ENCODE measurements at regions not wholly inside any gene's neighbourhood (a gene's known extent, or its start where the extent isn't known, plus 50 kb on each side); places are given as distances from the start of the nearest gene placed in this dataset.

DNA sequence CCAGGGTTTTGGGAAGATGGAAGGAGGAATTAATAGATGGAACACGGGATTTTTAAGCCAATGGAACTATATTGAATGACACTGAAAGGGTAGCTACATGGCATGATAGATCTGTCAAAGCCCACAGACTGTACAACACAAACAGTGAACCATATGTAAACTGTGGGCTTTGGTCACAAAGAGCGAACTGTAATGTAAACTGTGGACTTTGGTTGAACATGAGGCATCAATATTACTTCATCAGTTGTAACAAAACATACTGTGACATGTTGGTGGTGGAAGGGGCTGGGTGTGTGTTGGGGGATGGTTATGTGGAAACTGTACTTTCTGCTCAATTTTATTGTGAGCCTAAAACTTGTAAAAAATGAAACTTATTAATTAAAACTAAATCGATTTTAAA is 210.6 kb upstream of the HMGA2 start:
- no peak for DNase-seq (ENCODE audit: low read depth)
- in situ Hi-C loops (cut with HindIII; ENCODE audit: low pct_unique_long_range_greater_than_20kb, low sequenced_read_pairs), result no loop called here

DNA sequence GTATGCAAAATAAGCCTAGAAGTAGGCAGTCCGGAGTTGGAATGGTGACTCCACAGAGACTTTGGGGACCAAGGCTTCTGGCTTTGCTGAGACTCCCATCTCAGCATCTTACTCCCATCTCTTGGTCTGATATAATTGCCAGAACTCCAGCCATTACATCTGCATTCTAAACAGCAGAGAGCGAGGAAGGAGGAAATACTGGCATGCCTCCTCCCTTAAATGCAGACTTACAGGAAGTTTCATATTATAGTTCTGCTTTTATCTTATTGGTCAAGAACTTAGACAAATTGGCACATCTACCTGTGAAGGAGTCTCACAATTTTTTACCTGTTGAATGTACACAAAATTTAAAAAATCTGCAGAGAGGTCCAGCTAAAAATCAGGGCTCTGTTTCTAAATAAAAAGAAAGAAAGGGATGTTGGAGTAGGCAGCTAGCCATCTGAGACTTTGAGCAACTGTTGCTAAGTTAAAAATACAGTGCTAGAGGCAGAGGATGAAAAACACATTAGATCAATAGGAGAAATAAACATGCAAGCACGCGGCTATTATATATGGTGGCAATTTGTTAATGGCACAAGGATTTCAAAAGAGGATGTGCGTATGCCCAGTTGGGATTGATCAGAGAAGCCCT is 209.9 kb upstream of the HMGA2 start:
- in situ Hi-C loops (cut with HindIII; ENCODE audit: low pct_unique_long_range_greater_than_20kb, low sequenced_read_pairs), result no loop called here
- DNase-seq (ENCODE audit: low read depth), result no peak

DNA sequence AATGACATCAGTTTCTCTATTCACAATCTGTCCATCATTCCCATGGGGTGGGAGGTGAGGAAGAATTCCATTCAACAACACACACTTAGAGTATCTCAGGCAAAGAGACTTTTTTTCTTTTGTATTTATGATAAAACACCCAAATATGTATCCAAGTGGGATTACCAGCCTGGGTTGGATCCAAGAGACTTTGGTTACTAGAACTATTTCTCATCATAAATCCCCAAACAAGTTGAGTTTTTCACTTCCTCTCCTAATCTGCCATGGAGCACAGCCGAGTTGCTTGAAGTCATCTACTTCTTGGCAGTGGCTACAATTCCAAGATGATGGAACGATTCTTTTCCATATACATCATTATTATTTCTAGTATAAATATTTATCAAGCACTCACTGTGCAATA is 209.2 kb upstream of the HMGA2 start:
- in situ Hi-C loops (cut with HindIII; ENCODE audit: low pct_unique_long_range_greater_than_20kb, low sequenced_read_pairs), result no loop called here
- no peak for DNase-seq (ENCODE audit: low read depth)

DNA sequence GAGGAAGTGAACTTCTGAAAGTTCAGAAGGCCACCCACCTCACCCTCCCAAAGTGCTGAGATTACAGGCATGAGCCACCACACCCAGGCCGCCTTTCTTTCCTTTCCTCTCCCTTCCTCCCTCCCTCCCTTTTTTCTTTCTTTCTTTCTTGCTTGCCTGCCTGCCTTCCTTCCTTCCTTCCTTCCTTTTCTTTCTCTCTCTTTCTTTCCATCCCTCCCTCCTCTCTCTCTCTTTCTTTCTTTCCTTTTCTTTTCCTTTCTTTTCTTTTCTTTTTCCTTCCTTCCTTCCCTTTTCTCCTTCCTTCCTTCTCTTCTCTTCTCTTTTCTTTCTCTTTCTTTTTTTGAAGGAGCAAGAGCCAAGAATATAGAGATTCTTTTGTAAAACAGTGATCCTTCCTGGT is 208.3 kb upstream of the HMGA2 start:
- in situ Hi-C loops (cut with HindIII; ENCODE audit: low pct_unique_long_range_greater_than_20kb, low sequenced_read_pairs), result no loop called here
- no peak for DNase-seq (ENCODE audit: low read depth)

DNA sequence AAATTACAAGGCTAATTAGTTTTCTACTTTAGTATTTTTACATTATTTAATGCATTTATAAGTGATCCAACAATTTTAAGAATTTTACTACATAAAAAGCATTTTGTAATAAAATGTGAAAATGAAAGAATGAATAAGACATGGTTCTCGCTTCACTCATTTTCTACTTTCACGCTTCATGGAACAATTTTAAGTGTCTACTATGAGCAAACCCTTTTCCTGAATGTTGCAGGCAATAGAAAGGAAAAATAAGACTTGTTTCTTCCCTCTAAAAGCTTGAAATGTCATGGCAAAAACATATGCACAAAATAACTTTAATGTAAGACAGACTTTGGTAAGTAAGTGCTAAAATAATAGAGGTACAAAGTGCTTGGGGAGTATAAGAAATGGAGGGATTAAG is 205.7 kb upstream of the HMGA2 start:
- no peak for DNase-seq (ENCODE audit: low read depth)
- in situ Hi-C loops (cut with HindIII; ENCODE audit: low pct_unique_long_range_greater_than_20kb, low sequenced_read_pairs), result no loop called here

DNA sequence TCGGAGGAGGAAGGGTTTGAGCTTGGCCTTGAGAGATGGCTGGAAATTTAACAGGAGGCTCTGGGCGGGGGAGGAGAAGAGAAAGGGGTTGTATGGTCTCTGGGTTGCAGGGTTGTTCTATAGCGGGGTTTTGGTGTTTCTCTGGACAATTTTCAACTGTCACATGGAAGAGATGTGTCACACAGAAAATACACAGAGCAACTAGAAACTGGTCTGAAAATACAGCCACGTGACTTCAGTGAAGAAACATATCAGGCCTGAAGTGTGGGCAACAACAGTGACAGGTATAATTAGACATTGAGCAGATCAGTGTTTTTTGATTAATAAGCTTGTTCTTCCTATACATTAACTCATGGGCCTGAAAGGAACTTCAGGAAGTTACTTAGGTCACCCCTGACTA is 205.3 kb upstream of the HMGA2 start:
- in situ Hi-C loops (cut with HindIII; ENCODE audit: low pct_unique_long_range_greater_than_20kb, low sequenced_read_pairs), result no loop called here
- no peak for DNase-seq (ENCODE audit: low read depth)

DNA sequence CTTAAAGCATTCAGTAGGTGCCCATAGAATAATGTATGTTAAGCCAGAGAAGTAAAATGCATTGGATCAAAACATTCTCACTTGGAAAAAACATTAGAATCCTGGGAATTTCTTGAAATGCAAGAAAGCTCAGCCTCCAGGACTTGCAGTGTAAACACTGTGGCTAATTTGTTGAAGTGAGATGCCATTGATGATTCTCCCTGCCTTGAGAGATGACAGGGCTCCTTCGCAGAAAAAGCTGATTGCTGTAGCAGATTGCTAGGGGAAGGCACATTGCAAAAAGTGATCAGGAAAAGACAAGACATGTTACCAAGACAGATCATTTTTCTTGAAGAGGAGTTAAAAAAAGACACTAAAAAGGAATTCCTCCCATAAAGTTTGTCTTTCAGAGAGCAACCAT is 204.2 kb upstream of the HMGA2 start:
- in situ Hi-C loops (cut with HindIII; ENCODE audit: low pct_unique_long_range_greater_than_20kb, low sequenced_read_pairs), result no loop called here
- no peak for DNase-seq (ENCODE audit: low read depth)

DNA sequence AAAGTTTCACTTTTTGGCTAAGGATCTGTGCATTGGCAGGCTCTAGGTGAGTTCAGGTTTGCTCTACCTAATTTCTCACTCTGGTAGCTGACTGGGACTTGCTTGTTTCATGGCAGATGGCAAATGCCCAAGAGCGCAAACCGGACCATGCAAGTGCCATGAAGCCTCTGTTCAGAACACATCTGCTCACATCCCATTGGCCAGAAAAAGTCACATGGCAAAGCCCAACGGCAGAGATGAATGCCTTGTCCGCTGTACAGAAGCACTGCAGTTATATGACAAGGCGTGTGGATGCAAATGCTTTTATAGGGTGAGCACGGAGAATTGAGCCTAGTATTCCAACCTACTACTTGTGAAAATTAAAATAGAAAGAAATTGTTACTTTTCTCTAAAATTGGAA is 202.2 kb upstream of the HMGA2 start:
- DNase-seq (ENCODE audit: low read depth), result no peak
- in situ Hi-C loops (cut with HindIII; ENCODE audit: low pct_unique_long_range_greater_than_20kb, low sequenced_read_pairs), result no loop called here

DNA sequence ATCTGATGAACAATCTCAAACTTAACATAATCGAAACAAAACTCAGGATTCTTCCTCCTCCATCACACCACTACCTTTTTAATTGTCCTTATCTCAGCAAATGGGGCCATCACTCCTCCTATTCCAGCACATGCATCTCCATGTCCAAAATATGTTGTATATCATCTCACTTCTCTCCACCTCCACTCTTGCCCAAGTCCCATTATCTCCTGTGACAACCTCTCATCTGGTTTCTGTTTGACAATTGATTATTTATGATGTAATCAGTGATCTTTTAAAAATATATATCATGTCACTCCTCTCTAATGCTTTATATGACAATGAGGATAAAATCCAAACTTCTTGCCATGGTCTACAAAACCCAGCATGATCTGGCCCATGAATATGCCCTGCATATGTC is 200.8 kb upstream of the HMGA2 start:
- in situ Hi-C loops (cut with HindIII; ENCODE audit: low pct_unique_long_range_greater_than_20kb, low sequenced_read_pairs), result no loop called here

DNA sequence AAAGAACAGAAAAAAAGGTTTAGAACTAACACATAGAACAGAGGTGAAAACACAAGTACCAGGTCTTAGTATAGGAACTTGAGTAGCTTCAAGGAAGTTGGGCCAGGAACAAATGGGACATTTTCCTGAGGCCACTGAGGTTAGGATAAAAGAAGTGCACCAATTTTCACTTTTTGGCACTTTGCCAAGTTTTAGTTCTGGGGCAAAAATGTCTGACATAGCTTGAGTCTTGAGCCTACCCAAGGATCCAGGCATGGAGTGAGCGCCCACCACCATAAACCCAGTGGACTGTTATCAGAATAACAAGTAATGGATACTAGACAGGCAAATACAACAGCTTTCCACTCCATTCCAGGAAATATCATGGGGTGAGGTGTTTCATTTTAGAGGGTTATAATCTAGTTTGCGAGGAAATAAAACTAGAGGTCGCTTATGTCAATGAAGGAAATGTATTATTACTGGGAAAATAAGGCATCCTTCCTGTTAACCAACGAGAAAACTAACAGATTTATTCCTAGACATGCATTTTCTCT is 199.7 kb upstream of the HMGA2 start:
- no peak for DNase-seq (ENCODE audit: low read depth)
- in situ Hi-C loops (cut with HindIII; ENCODE audit: low pct_unique_long_range_greater_than_20kb, low sequenced_read_pairs), result no loop called here

More for the DNA sequence above, 200.8 kb upstream of the HMGA2 start:
- no peak for DNase-seq (ENCODE audit: low read depth)

DNA sequence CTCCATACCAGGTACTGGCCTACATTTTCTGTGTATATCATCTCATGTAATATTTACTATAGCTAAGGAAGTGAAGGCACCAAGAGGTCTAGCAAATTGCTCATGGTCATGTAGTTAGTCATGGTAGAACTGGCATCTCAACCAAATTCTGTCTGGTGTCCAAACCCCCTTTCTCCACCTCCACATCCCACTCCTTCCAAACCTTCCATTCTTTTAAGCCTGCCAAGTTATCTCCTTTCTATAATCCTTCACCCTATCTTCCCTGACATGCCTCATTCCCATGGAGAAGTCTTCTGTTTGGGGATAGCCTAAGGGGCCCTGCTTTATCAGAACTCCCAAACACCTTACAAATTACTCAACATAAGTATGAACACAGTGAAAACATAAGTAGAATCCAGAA is 196.2 kb upstream of the HMGA2 start:
- no peak for DNase-seq (ENCODE audit: low read depth)

DNA sequence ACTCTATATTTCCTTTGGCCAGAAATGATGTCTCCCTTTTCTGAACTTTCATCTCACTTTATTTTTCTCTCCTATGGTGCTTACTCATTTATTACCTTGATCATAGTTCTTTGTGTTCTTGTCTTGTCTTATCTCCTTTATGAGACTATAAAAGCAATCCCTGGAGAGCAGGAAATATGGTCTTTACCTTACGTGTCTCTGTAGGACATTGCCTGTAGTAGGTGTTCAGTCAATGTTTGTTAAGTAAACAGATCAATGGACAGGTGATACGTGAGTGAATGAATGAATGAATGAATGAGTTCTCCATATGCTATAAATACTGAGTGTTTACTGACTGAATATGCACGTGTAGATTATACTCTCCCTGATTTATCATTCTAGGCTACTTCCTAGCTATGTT is 193.7 kb upstream of the HMGA2 start:
- DNase-seq (ENCODE audit: low read depth), result no peak
- in situ Hi-C loops (cut with HindIII; ENCODE audit: low pct_unique_long_range_greater_than_20kb, low sequenced_read_pairs), result no loop called here

More for the DNA sequence above, 196.2 kb upstream of the HMGA2 start:
- in situ Hi-C loops (cut with HindIII; ENCODE audit: low pct_unique_long_range_greater_than_20kb, low sequenced_read_pairs), result no loop called here

DNA sequence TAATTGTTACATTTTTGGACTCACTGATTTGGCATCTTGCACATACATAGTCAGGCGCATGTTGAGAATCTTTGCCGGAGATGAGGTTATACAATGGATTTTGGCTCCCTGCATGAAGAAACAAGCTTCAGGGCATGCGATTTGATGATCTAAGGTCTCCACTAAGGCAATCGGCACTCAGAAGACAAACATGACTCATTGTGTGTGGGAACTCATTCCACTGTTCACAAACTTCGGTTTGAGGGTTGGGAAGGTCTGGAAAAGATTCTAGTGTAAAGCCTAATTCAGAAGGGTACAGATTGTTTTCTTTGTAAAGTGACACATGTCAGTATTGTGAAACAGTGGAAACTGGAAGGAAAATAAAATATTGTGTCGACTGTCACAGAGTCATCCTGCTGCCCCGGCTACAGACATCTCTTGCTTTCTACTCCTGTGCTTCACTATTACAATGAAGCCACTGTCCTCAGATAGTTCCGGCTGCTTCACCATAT is 192.6 kb upstream of the HMGA2 start:
- in situ Hi-C loops (cut with HindIII; ENCODE audit: low pct_unique_long_range_greater_than_20kb, low sequenced_read_pairs), result no loop called here

DNA sequence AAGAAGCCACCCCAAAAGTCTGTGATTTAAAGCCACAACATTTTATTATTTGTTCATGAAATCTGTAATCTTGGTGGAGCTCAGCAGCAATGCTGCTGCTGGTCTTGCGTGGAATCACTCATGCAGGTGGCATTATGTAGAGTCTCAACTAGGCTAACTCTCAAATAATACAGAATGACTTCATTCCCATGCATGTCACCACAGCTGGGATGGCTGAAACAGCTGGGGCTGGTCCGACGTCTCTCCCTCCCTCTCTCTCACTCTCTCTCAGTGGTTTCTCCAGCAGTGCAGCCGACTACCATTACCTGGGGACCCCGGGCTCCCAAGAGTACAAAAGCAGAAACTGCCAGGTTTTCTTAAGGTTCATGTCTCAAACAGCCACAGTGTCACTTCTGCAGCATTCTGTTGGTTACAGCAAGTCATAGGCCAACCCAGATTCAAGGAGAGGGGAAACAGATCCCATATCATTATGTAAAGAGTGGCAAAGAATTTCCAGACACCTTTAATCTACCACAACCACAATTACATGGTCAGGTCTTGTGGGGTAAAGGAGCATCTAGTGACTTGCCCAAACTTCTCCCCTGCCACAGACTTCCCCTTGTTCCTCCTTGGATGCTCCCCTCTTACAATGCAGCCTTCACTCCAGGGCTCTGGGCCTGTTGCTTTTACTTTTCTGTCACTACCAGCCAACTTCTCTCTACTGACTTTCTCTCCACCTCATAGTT is 192.0 kb upstream of the HMGA2 start:
- no peak for DNase-seq (ENCODE audit: low read depth)
- in situ Hi-C loops (cut with HindIII; ENCODE audit: low pct_unique_long_range_greater_than_20kb, low sequenced_read_pairs), result no loop called here

More for the DNA sequence above, 192.6 kb upstream of the HMGA2 start:
- DNase-seq (ENCODE audit: low read depth), result peak; percentile 99

DNA sequence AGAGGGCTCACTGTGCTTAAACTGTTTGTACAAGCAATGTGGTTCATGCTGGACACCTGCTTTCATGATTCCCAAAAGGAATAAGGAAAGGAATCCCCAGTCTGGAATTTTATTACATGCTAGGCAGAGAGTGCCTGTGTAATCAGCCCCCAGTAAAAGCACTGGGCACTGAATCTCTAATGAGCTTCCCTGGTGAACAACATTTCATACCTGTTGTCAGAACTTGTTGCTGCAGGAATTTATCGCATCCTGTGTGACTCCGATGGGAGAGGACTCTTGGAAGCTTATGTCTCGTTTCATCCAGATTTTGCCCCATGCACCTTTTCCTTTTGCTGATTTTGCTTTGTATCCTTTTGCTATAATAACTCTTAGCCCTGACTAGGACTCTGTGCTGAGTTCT is 190.2 kb upstream of the HMGA2 start:
- in situ Hi-C loops (cut with HindIII; ENCODE audit: low pct_unique_long_range_greater_than_20kb, low sequenced_read_pairs), result no loop called here
- no peak for DNase-seq (ENCODE audit: low read depth)

DNA sequence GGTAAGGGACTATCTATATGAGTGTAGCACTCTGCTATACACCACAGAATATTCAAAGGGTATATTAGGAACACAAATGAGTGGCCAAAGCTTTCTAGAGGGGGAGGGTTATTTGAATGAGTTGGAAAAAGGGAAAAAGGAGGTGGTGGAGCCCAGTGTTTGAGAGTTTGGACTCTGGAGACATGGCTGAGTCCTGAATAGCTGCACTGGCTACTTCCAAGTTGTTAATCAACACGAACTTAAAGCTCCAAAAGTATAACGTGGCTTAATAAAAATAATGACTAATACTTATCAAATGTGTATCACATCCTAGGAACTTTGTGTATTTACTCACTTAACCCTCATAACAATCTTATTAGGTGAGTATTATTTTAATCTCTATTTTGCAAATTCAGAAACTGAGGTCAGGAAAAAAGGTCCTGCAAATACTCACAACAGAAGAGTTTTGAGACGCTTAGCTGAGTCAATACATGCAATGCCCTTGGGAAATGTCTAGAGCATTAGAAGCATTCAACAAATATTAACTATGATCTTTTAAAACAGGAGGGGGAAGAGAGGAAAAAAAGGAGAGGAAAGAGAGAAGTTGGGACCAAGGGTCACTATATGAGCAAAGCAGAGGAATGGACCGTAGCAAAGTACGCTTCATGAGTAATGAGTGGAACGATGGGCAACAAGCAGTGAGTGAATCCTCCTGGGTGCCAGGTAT is 189.5 kb upstream of the HMGA2 start:
- DNase-seq (ENCODE audit: low read depth), result peak; percentile 96
- in situ Hi-C loops (cut with HindIII; ENCODE audit: low pct_unique_long_range_greater_than_20kb, low sequenced_read_pairs), result no loop called here

DNA sequence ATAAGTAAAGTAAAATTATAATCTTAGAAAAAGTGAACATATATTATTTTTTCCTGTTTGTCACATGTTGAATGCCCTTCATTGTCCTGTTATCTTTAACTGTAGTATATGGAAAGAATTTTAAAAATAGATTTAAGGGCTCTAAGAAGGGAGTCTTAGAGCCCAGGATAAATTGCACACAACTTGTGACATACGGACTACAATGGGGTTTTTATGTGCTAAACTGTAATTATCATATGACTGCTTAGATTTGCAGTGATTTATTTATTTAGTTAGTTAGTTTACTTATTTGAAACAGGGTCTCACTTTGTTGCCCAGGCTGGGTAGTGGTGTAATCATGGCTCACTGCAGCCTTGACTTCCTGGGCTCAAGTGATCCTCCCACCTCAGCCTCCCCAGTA is 187.8 kb upstream of the HMGA2 start:
- no peak for DNase-seq (ENCODE audit: low read depth)
- in situ Hi-C loops (cut with HindIII; ENCODE audit: low pct_unique_long_range_greater_than_20kb, low sequenced_read_pairs), result no loop called here

DNA sequence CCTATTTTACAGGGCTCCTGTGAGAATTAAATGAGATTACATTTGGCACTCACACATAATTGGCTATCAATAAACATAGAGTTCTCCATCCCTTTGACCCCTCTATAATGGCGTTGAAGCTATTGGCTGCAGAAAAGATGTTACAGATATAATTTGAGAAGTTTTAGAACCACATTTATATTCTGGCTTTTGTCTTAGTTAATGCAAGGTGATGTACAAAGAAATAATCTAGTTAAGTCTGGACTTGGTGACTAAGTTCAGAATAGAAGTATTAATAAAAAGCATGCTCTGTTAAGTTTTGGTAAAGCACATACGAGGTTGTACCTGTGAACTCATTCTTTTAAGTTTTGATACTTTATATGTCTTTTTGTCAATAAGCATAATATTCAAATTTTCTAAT is 187.1 kb upstream of the HMGA2 start:
- no peak for DNase-seq (ENCODE audit: low read depth)
- in situ Hi-C loops (cut with HindIII; ENCODE audit: low pct_unique_long_range_greater_than_20kb, low sequenced_read_pairs), result no loop called here

DNA sequence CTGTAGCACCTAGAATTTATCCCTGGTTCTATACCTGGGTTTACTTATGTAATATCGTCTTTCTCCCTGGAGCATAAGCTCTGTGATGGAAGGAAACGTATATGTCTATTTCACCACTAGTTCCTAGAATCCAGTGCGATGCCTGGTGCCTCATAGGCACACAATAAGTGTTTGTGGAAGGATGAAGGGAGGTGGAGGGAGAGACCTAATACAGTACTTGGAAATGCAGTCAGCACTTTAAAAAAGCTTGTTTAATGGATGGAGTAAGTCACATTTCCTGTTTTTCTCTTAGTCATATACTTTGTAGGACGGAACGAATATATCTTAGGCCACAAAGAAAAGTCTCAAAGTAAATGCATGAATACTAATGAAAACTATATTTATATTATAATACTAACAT is 186.5 kb upstream of the HMGA2 start:
- no peak for DNase-seq (ENCODE audit: low read depth)
- in situ Hi-C loops (cut with HindIII; ENCODE audit: low pct_unique_long_range_greater_than_20kb, low sequenced_read_pairs), result no loop called here

All from Caki2 (cell line).